OCI-LY7 (cell line): ENCODE measurements at regions not wholly inside any gene's neighbourhood (a gene's known extent, or its start where the extent isn't known, plus 50 kb on each side); places are given as distances from the start of the nearest gene placed in this dataset.

Experiments
- CTCF ChIP-seq: fragments of 200-600 bp; sonication (generic); conservative IDR thresholded peaks from 2 replicates; pipeline ENCODE4 v1.5.1; 2014; ENCODE audit warnings: mild to moderate bottlenecking, antibody characterized with exemption, low read length, moderate library complexity, mixed read lengths
- EZH2phosphoT487 ChIP-seq: fragments of 200-600 bp; sonication (generic); IDR thresholded peaks from 2 replicates; pipeline ENCODE4 v1.6.1; 2018; ENCODE audit warnings: low read depth, borderline replicate concordance, mild to moderate bottlenecking, mixed run types, antibody characterized with exemption, low read length, moderate library complexity, mixed read lengths

GRCh38 chr3:150324788-150325187 lies 83.3 kb upstream of the TSC22D2 start:
- no peak for TF ChIP-seq CTCF
- no peak for TF ChIP-seq EZH2phosphoT487
